GM12864 (cell line): ENCODE measurements at regions not wholly inside any gene's neighbourhood (a gene's known extent, or its start where the extent isn't known, plus 50 kb on each side); places are given as distances from the start of the nearest gene placed in this dataset.

Experiments used
- DNase-seq: peaks from one replicate; pipeline ENCODE4 v3.0.0-alpha.2; 2011; ENCODE audit warnings: low read depth
- H3K4me3 ChIP-seq: 2 replicates; pipeline ENCODE4 v1.5.1; 2011; ENCODE audit warnings: mild to moderate bottlenecking, low read depth, low read length, control low read depth
- TF ChIP-seq, protein P1 (sequence below): IDR thresholded peaks from 2 replicates; pipeline ENCODE4 v1.5.1; 2011; ENCODE audit warnings: low read depth, mild to moderate bottlenecking, moderate library complexity, low read length, control low read depth, inconsistent platforms; ENCODE audit errors: missing control alignments

DNA sequence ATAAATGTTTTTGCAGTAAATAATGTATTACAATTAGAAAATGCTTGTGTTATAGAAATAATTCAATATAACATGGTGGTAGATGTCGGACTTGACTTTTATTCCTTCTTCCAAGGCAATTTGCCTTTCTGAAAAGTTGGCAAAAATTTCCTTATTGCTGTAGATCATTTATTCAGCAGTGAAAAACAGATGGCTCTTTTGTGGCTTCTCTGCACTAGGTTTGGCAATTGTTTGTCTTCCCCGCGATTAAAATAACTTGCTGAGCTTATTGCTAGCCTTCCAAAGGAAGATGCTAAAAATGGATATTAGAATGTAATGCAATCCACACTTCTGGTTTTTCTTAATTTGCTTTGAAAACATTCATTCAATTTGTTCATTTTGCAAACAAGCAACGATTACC, 1977.9 kb upstream of the ADGRL3 start:
- TF ChIP-seq, protein P1, sequence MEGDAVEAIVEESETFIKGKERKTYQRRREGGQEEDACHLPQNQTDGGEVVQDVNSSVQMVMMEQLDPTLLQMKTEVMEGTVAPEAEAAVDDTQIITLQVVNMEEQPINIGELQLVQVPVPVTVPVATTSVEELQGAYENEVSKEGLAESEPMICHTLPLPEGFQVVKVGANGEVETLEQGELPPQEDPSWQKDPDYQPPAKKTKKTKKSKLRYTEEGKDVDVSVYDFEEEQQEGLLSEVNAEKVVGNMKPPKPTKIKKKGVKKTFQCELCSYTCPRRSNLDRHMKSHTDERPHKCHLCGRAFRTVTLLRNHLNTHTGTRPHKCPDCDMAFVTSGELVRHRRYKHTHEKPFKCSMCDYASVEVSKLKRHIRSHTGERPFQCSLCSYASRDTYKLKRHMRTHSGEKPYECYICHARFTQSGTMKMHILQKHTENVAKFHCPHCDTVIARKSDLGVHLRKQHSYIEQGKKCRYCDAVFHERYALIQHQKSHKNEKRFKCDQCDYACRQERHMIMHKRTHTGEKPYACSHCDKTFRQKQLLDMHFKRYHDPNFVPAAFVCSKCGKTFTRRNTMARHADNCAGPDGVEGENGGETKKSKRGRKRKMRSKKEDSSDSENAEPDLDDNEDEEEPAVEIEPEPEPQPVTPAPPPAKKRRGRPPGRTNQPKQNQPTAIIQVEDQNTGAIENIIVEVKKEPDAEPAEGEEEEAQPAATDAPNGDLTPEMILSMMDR: no peak
- no peak for DNase-seq
- no peak overlapping the region for H3K4me3 ChIP-seq

DNA sequence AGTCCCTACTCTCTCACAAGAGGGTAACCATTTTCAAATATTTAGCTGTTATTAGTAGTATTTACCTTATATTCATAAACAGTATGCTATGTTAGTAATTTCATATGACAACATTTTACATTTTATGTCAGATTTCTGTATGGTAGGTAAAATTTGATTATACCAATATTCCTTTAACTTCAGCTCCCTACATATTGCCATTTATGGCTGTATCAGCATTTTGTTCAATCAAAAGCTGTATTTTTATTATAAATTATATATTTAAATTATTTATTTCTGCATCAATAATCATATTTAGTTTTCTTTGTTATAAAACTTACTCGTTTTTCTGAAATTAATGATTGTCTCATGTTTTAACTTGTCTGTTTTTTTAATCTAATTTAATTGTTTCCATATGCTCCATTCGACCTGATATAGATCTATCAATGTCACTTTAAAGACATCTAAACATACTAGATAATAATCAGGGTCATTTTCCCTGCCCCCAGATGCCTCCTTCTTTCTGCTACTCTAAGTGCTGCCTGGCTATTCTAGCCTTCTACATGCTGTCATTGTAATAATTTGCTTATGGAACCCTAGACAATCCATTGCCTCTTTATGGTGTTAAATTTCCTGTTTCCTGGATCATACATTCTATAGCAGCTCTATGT, 1976.7 kb upstream of the ADGRL3 start:
- TF ChIP-seq, protein P1: no peak
- no peak overlapping the region for H3K4me3 ChIP-seq
- no peak for DNase-seq

DNA sequence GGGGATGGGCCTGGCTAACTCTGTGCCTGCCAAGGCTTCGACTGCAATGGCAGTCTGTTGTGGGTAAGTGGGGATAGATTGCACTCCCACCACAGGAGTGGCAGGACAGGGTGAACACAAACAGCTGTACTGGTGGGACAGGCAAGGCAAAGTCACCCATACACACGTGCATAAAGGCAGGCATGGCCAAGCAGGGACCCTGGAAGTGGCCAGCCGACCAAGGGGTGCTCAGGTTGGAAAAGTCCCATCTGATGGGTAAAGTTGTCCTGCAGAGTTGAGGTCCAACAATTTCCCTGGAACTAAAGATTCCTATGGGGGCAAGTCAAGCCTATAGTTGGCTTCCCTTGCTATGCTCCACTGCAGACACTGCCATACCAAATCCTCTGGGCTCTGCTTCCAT, 1961.9 kb upstream of the ADGRL3 start:
- H3K4me3 ChIP-seq: no peak overlapping the region
- DNase-seq: no peak
- TF ChIP-seq, protein P1: no peak

DNA sequence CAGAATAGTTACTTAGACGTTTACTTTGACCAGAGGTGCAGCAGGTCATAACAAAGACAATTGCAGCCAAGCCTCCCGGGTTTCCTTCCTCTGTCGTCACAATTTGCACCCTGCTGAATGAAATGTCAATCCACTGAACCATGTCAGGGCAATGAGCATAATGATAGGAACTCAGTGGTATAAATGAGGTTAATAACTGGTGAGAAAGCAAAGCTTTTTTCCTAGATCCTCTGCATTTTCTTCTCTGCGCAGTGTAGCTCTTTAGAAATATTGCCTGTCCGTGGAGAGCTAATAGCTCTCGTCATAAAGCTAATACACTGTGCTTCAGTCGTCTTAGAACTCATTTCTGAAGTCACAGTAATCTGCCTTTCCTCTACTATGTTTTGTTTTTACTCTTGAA, 1960.1 kb upstream of the ADGRL3 start:
- TF ChIP-seq, protein P1: no peak
- H3K4me3 ChIP-seq: no peak overlapping the region
- DNase-seq: no peak

DNA sequence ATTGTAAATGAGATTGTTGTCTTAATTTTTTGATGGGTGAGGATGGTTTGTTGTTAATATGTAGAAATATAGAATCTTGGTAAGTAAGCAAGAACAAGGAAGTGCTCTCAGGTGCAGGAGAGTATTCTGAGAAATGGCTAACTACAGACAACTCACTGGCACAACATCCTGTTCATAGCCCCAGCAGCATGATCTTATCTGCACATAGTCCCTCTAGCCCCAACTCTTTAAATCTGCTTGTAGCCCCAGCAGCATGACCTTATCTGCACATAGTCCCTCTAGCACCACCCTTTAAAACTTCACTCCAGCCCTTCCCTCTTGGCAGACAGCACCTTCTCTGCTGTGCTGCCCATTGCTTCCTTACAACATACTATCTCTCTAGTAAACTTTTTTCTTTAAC, 1957.1 kb upstream of the ADGRL3 start:
- no peak overlapping the region for H3K4me3 ChIP-seq
- TF ChIP-seq, protein P1: no peak
- DNase-seq: no peak

DNA sequence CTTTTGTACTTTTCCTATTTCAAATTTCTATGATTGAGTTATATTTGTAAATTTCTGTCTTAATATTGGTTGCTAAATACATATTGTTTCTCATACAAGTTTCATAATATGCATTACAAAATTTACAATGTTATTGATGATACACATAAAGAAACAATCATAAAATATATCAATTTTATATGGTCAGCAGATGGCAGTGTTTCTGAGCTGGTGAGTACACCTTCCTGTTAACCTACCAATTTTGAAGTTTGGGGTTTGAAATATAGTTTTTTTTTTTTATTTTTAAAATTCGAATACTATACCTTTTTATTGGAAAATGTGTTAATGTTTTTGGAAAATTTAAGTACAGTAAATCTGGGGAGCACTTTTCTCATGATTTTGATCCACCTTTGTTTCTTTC, 1953.1 kb upstream of the ADGRL3 start:
- no peak for DNase-seq

DNA sequence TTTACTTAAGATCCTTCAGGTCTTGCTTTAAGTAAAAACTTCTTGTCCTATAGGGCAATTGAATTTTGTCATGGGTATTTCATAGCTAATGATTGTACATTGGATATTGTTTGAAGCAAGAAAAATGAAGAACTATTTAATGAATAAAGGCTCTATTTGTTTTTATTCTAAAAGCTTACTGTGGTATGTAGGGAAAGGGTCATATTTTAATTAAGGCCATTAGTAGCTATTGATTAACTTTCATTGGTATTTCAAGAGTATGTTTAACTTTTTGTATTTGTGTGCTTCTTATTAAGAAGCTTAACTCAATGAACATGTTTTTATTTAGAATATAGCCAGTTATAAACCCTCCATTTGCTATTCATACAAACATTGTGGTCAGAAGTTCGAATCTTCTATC, 1951.8 kb upstream of the ADGRL3 start:
- no peak overlapping the region for H3K4me3 ChIP-seq
- TF ChIP-seq, protein P1: no peak
- DNase-seq: no peak

More for the DNA sequence above, 1953.1 kb upstream of the ADGRL3 start:
- TF ChIP-seq, protein P1: no peak
- H3K4me3 ChIP-seq: no peak overlapping the region
